Erythroblast (primary cell): ENCODE measurements at regions not wholly inside any gene's neighbourhood (a gene's known extent, or its start where the extent isn't known, plus 50 kb on each side); places are given as distances from the start of the nearest gene placed in this dataset.

Experiments
- DNase-seq, 2 experiments: peaks; one replicate each; lab custom pipeline; 2025; lab: John Stamatoyannopoulos, UW
- GATA1 ChIP-seq: IDR thresholded peaks from 2 replicates; pipeline ENCODE4 v1.6.1; 2011; ENCODE audit warnings: low read depth, mild to moderate bottlenecking, control low read depth, low read length, moderate library complexity
- POLR2A ChIP-seq: IDR thresholded peaks from 2 replicates; pipeline ENCODE4 v1.6.1; 2011; ENCODE audit warnings: mild to moderate bottlenecking, low read length

- DNase-seq = no peak
- TF ChIP-seq GATA1 = no peak
- no peak for TF ChIP-seq POLR2A
These were observed 1445.5 kb downstream of the BRD1 start for GRCh38 chr22:48382197-48382596.

- no peak for DNase-seq
- TF ChIP-seq GATA1 (no peak), POLR2A (no peak)
These were observed 1447.5 kb downstream of the BRD1 start for GRCh38 chr22:48380016-48380665.

- no peak for DNase-seq
- TF ChIP-seq GATA1 = no peak
- TF ChIP-seq POLR2A = no peak
These were observed 1448.3 kb downstream of the BRD1 start for GRCh38 chr22:48379371-48379770.

- DNase-seq = no peak
- TF ChIP-seq GATA1 (no peak), POLR2A (no peak)
These were observed 1449.0 kb downstream of the BRD1 start for GRCh38 chr22:48378673-48379072.

- TF ChIP-seq POLR2A (no peak), GATA1 (no peak)
These were observed 1450.5 kb downstream of the BRD1 start for GRCh38 chr22:48376936-48377712.

GRCh38 chr22:48376428-48376827, 1451.2 kb downstream of the BRD1 start:
- TF ChIP-seq GATA1 (no peak), POLR2A (no peak)
- no peak for DNase-seq

More at GRCh38 chr22:48376936-48377712, 1450.5 kb downstream of the BRD1 start:
- DNase-seq = no peak

- no peak for TF ChIP-seq POLR2A
- TF ChIP-seq GATA1 = no peak
- DNase-seq = no peak
These were observed 1454.0 kb downstream of the BRD1 start for GRCh38 chr22:48373626-48374173.

GRCh38 chr22:48372390-48372789, 1455.3 kb downstream of the BRD1 start:
- TF ChIP-seq POLR2A (no peak), GATA1 (no peak)

GRCh38 chr22:48371391-48371790, 1456.3 kb downstream of the BRD1 start:
- TF ChIP-seq POLR2A = no peak
- TF ChIP-seq GATA1 = no peak
- DNase-seq = no peak

More at GRCh38 chr22:48372390-48372789, 1455.3 kb downstream of the BRD1 start:
- DNase-seq = no peak

GRCh38 chr22:48370508-48371325, 1457.0 kb downstream of the BRD1 start:
- DNase-seq = no peak
- TF ChIP-seq POLR2A = no peak
- no peak for TF ChIP-seq GATA1

- DNase-seq = no peak
- TF ChIP-seq GATA1 = no peak
- no peak for TF ChIP-seq POLR2A
These were observed 1457.7 kb downstream of the BRD1 start for GRCh38 chr22:48369789-48370507.

- TF ChIP-seq POLR2A = no peak
- no peak for TF ChIP-seq GATA1
- DNase-seq = no peak
These were observed 1458.6 kb downstream of the BRD1 start for GRCh38 chr22:48368975-48369525.
